PC-3 (cell line): ENCODE measurements at regions not wholly inside any gene's neighbourhood (a gene's known extent, or its start where the extent isn't known, plus 50 kb on each side); places are given as distances from the start of the nearest gene placed in this dataset.

ENCODE experiments used
- EZH2 ChIP-seq: fragments of 300-600 bp; sonication (generic); IDR thresholded peaks from one replicate; pipeline ENCODE4 v1.6.1; 2017; ENCODE audit warnings: antibody characterized with exemption, mild to moderate bottlenecking, low read length; ENCODE audit not compliant: unreplicated experiment
- TF ChIP-seq, protein P1 (sequence below): fragments of 300-600 bp; sonication (generic); conservative IDR thresholded peaks from 2 replicates; pipeline ENCODE4 v1.5.1; 2017; ENCODE audit warnings: antibody characterized with exemption, low read depth, mild to moderate bottlenecking, low read length

GRCh38 chr2:122863532-122863931, 1108.1 kb downstream of the TSN start:
- TF ChIP-seq, protein P1, sequence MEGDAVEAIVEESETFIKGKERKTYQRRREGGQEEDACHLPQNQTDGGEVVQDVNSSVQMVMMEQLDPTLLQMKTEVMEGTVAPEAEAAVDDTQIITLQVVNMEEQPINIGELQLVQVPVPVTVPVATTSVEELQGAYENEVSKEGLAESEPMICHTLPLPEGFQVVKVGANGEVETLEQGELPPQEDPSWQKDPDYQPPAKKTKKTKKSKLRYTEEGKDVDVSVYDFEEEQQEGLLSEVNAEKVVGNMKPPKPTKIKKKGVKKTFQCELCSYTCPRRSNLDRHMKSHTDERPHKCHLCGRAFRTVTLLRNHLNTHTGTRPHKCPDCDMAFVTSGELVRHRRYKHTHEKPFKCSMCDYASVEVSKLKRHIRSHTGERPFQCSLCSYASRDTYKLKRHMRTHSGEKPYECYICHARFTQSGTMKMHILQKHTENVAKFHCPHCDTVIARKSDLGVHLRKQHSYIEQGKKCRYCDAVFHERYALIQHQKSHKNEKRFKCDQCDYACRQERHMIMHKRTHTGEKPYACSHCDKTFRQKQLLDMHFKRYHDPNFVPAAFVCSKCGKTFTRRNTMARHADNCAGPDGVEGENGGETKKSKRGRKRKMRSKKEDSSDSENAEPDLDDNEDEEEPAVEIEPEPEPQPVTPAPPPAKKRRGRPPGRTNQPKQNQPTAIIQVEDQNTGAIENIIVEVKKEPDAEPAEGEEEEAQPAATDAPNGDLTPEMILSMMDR, result no peak
- TF ChIP-seq EZH2, result no peak
